GM12878 (cell line): ENCODE measurements at regions not wholly inside any gene's neighbourhood (a gene's known extent, or its start where the extent isn't known, plus 50 kb on each side); places are given as distances from the start of the nearest gene placed in this dataset.

Experiments used
- BCL3 ChIP-seq: IDR thresholded peaks from 2 replicates; pipeline ENCODE4 v1.6.1; 2011; ENCODE audit warnings: borderline replicate concordance, low read depth, mild to moderate bottlenecking, moderate library complexity, low read length; ENCODE audit not compliant: insufficient read depth, poor library complexity, severe bottlenecking
- E2F8 ChIP-seq: fragments of 450-650 bp; IDR thresholded peaks from 2 replicates; pipeline ENCODE4 v1.6.1; 2018; ENCODE audit warnings: mild to moderate bottlenecking, low read depth, moderate library complexity; ENCODE audit not compliant: partially characterized antibody
- PBX3 ChIP-seq: IDR thresholded peaks from 2 replicates; pipeline ENCODE4 v1.6.1; 2011; ENCODE audit warnings: mild to moderate bottlenecking, low read depth, low read length, moderate library complexity; ENCODE audit not compliant: insufficient replicate concordance
- PRDM15 ChIP-seq: fragments of 450-650 bp; formaldehyde crosslinking; IDR thresholded peaks from 2 replicates; pipeline ENCODE4 v1.4.0; 2020; ENCODE audit warnings: mild to moderate bottlenecking, moderate library complexity
- ZSCAN29 ChIP-seq: fragments of 450-650 bp; IDR thresholded peaks from 2 replicates; pipeline ENCODE4 v1.6.1; 2017; ENCODE audit warnings: mild to moderate bottlenecking, moderate library complexity

- no peak for TF ChIP-seq PRDM15 (CRISPR knock-in tag)
- TF ChIP-seq ZSCAN29: no peak
- no peak for TF ChIP-seq E2F8
- TF ChIP-seq BCL3: no peak
- TF ChIP-seq PBX3: no peak
These were observed 102.0 kb downstream of the ERMARD start (continued) for GRCh38 chr6:169853196-169854082.
